ENCODE measurements at regions not wholly inside any gene's neighbourhood (a gene's known extent, or its start where the extent isn't known, plus 50 kb on each side); places are given as distances from the start of the nearest gene placed in this dataset.

DNA sequence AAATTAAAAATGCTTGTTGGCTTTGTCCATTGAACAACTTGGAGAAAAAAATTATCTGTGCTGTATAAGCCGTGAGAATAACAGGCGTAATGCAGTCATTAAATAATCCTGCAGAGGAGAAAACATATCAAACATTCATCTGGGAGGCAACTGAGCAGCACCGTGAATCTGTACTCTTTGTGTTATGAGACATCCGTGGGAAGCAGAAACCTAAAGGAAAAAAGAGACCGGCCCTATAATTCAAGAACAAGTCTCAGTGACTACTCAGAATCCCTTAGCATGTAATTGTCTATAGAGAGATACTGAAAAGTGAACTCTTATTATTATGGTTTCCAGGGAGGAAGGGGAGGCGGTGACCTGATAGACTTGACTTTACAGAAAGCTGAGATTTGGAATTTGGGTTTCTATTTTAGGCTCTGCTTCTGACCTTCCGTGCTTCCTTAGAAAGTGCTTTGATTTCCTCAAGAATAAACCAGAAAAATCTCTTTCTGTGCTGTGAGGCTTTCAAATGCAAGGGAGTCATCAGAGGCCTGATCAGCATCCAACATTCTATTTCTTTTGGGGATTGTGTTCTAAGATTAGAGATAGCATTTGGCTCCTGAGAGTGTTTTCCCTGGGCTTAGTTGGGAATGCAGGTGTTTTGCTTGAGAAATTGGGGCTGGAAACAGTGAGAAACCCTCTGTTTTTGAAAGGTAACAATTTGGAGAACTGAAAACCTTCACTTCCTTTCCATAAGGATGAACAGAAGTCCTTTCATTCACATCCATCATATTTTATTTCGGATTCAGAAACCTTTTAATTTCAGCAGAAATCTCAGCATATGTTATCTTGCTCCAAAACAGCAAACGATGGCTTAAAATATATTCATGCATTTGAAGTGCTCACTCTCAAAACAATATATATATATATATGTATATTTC, 296.7 kb downstream of the CSNK1G3 start:
- Mint-ChIP-seq H3K27ac (no peak overlapping the region), H3K9me3 (no peaks in the 10 kb centered on the region), H3K4me1 (no peaks in the 10 kb centered on the region), H3K36me3 (ENCODE audit: low read depth) (no peaks in the 10 kb centered on the region), H3K4me3 (no peak overlapping the region), H3K27me3 (no peaks in the 10 kb centered on the region)
- ChIA-PET POLR2A (no interaction called here), CTCF (no interaction called here)
- no peak for DNase-seq

- no peak overlapping the region for H3K4me3 Mint-ChIP-seq
- no peaks in the 10 kb centered on the region for H3K27me3 Mint-ChIP-seq
- no peak overlapping the region for H3K27ac Mint-ChIP-seq
- ChIA-PET CTCF (no interaction called here), POLR2A (no interaction called here)
- no peaks in the 10 kb centered on the region for H3K36me3 Mint-ChIP-seq (ENCODE audit: low read depth)
- no peaks in the 10 kb centered on the region for H3K4me1 Mint-ChIP-seq
- DNase-seq, result no peak
- no peaks in the 10 kb centered on the region for H3K9me3 Mint-ChIP-seq
These were observed 295.4 kb downstream of the CSNK1G3 start for GRCh38 chr5:123807177-123807945.

GRCh38 chr5:123806644-123807043, 294.7 kb downstream of the CSNK1G3 start:
- no peaks in the 10 kb centered on the region for H3K27me3 Mint-ChIP-seq
- H3K4me3 Mint-ChIP-seq, result no peak overlapping the region
- ChIA-PET POLR2A (no interaction called here), CTCF (no interaction called here)
- no peaks in the 10 kb centered on the region for H3K4me1 Mint-ChIP-seq
- DNase-seq, result no peak
- H3K27ac Mint-ChIP-seq, result no peak overlapping the region
- no peaks in the 10 kb centered on the region for H3K9me3 Mint-ChIP-seq
- H3K36me3 Mint-ChIP-seq (ENCODE audit: low read depth), result no peaks in the 10 kb centered on the region

DNA sequence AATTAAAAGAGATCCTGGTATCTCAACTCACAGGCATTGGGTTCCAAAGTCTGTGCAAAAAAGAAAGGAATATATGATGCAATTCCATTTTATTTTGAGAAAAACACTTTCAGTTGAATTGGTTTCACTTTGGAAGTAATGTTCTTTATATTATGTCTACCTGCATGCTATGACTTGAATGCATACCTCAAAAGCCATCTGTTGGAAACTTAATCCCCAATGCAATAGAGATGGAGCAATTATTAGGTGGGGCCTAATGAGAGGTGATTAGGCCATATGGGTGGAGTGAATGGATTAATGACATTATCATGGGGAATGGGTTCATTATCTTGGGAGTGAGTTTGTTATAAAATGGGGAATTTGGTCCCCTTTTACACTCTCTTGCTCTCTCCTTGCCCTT, 293.3 kb downstream of the CSNK1G3 start:
- no peak for DNase-seq
- Mint-ChIP-seq H3K4me1 (no peaks in the 10 kb centered on the region), H3K4me3 (no peak overlapping the region), H3K27ac (no peak overlapping the region), H3K9me3 (no peaks in the 10 kb centered on the region), H3K27me3 (no peaks in the 10 kb centered on the region), H3K36me3 (ENCODE audit: low read depth) (no peaks in the 10 kb centered on the region)
- ChIA-PET POLR2A (no interaction called here), CTCF (no interaction called here)

DNA sequence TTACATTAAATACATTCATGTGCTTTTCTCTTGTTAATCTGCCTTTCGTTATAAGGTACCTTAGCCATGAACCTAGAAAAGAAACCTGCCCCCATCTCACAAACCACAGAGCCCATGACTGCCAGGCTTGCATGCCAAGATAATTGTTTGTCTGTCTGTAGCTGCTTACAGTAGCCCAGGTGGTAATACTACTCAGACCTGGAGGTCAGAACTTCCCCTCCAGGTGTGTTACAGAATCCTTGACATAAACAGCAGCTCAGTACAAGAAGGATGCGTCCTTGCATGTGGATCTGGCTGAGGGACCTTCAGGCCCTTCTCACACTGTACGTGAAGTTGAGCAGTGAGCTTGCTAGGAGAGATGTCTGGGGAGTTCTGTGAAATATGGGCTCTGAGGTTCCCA, 291.4 kb downstream of the CSNK1G3 start:
- no peak for DNase-seq
- Mint-ChIP-seq H3K27ac (no peak overlapping the region), H3K27me3 (no peaks in the 10 kb centered on the region), H3K36me3 (ENCODE audit: low read depth) (no peaks in the 10 kb centered on the region), H3K4me1 (no peaks in the 10 kb centered on the region), H3K4me3 (no peak overlapping the region), H3K9me3 (no peaks in the 10 kb centered on the region)
- POLR2A ChIA-PET, result no interaction called here
- CTCF ChIA-PET, result no interaction called here

- H3K27me3 Mint-ChIP-seq, result no peaks in the 10 kb centered on the region
- ChIA-PET POLR2A (interaction anchor here (0.7 kb wide), 1 partner anchor 12 kb away, joined by 3 read pairs; no protein-coding TSS in a partner anchor), CTCF (no interaction called here)
- no peaks in the 10 kb centered on the region for H3K4me1 Mint-ChIP-seq
- no peak overlapping the region for H3K4me3 Mint-ChIP-seq
- H3K9me3 Mint-ChIP-seq, result no peaks in the 10 kb centered on the region
- DNase-seq, result no peak
- no peaks in the 10 kb centered on the region for H3K36me3 Mint-ChIP-seq (ENCODE audit: low read depth)
- no peak overlapping the region for H3K27ac Mint-ChIP-seq
These were observed 290.4 kb downstream of the CSNK1G3 start for GRCh38 chr5:123802298-123802951.

- H3K27me3 Mint-ChIP-seq, result no peaks in the 10 kb centered on the region
- DNase-seq, result no peak
- no peaks in the 10 kb centered on the region for H3K4me1 Mint-ChIP-seq
- no peak overlapping the region for H3K27ac Mint-ChIP-seq
- ChIA-PET POLR2A (no interaction called here), CTCF (no interaction called here)
- H3K4me3 Mint-ChIP-seq, result no peak overlapping the region
- no peaks in the 10 kb centered on the region for H3K9me3 Mint-ChIP-seq
- H3K36me3 Mint-ChIP-seq (ENCODE audit: low read depth), result no peaks in the 10 kb centered on the region
These were observed 288.7 kb downstream of the CSNK1G3 start for GRCh38 chr5:123800640-123801039.

DNA sequence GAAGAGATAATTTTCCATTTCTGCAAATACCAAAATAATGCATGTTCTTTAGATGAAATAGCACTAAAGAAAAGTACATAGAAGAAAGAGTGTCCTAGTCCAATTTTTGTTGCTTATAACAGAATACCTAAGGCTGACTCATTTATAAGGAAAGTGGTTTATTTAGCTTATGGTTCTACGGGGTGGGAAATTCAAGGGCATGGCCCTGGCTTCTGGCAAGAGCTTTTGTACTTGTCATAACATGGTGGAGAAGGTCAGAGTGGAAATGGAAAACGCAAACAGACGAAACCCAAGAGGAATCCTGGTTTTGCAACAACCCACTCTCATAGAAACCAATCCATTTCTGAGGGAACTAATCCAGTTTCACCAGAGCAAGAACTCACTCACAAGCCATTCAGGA, 283.7 kb downstream of the CSNK1G3 start:
- no peaks in the 10 kb centered on the region for H3K27me3 Mint-ChIP-seq
- H3K9me3 Mint-ChIP-seq, result no peaks in the 10 kb centered on the region
- no peak overlapping the region for H3K4me3 Mint-ChIP-seq
- ChIA-PET POLR2A (no interaction called here), CTCF (no interaction called here)
- H3K4me1 Mint-ChIP-seq, result no peaks in the 10 kb centered on the region
- H3K36me3 Mint-ChIP-seq (ENCODE audit: low read depth), result no peaks in the 10 kb centered on the region
- no peak for DNase-seq
- no peak overlapping the region for H3K27ac Mint-ChIP-seq

DNA sequence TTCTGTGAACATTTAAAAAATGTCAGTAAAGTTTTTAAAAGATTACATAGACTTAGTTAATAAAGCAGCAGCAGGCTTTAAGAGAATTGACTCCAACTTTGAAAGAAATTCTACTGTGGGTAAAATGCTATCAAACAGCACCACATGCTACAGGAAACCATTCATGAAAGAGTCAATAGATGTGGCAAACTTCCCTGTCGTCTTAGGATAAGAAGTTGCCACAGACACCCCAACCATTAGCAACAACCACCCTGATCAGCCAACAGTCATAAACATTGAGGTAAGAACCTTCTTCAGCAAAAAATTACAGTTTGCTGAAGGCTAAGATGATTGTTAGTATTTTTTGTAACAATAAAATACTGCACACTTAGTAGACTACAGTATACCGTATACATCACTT, 278.2 kb downstream of the CSNK1G3 start:
- Mint-ChIP-seq H3K27me3 (no peaks in the 10 kb centered on the region), H3K4me1 (no peaks in the 10 kb centered on the region), H3K36me3 (ENCODE audit: low read depth) (no peaks in the 10 kb centered on the region), H3K4me3 (no peak overlapping the region), H3K9me3 (no peaks in the 10 kb centered on the region), H3K27ac (no peak overlapping the region)
- ChIA-PET POLR2A (no interaction called here), CTCF (no interaction called here)
- DNase-seq, result no peak

DNA sequence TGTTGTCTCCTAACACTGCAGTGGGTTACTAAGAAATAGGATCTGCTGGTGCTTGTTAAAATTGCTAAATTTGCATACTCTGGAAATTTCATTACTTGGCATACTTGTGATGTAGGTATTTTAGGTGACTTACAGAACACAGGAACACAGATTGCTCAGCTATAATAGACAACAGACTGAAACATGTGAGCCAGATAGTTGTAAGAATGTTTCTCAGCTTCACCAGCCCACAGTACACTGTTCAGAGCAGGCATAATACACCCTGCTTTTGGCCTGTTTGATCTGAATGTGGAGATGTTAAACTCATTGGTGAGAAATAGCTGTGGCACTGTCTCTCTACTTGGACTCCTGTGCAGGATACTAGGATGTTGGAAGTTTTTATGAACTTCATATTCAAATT, 275.7 kb downstream of the CSNK1G3 start:
- DNase-seq, result no peak
- no peak overlapping the region for H3K4me3 Mint-ChIP-seq
- no peaks in the 10 kb centered on the region for H3K27me3 Mint-ChIP-seq
- ChIA-PET CTCF (no interaction called here), POLR2A (no interaction called here)
- H3K9me3 Mint-ChIP-seq, result no peaks in the 10 kb centered on the region
- H3K36me3 Mint-ChIP-seq (ENCODE audit: low read depth), result no peaks in the 10 kb centered on the region
- no peaks in the 10 kb centered on the region for H3K4me1 Mint-ChIP-seq
- H3K27ac Mint-ChIP-seq, result no peak overlapping the region

GRCh38 chr5:123787136-123787535, 275.2 kb downstream of the CSNK1G3 start:
- H3K27ac Mint-ChIP-seq, result no peak overlapping the region
- no peaks in the 10 kb centered on the region for H3K27me3 Mint-ChIP-seq
- H3K9me3 Mint-ChIP-seq, result no peaks in the 10 kb centered on the region
- DNase-seq, result no peak
- H3K4me3 Mint-ChIP-seq, result no peak overlapping the region
- H3K36me3 Mint-ChIP-seq (ENCODE audit: low read depth), result no peaks in the 10 kb centered on the region
- POLR2A ChIA-PET, result no interaction called here
- CTCF ChIA-PET, result no interaction called here
- no peaks in the 10 kb centered on the region for H3K4me1 Mint-ChIP-seq

DNA sequence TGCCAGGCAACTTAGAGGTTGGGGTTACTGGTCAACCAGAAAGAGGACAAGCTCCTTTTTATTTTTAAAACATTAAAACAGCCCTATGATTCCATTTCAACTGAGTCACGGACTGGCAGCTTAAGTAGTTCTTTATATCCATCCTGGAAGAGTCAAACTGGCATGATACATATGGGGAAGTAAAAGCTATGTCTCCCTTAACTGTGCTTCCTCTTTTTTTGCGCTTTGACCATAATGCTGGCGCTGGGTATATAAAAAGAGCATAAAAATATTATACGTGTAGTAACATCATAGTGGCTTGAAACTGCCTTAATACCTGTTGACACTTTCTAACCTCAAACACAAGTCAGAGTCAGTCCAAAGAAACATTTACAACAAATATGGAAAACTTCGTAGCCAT, 274.4 kb downstream of the CSNK1G3 start:
- H3K27ac Mint-ChIP-seq, result no peak overlapping the region
- no peaks in the 10 kb centered on the region for H3K4me1 Mint-ChIP-seq
- H3K36me3 Mint-ChIP-seq (ENCODE audit: low read depth), result no peaks in the 10 kb centered on the region
- no peak for DNase-seq
- ChIA-PET CTCF (interaction anchor here (0.6 kb wide), 1 partner anchor 79 kb away, joined by 6 read pairs; no protein-coding TSS in a partner anchor), POLR2A (no interaction called here)
- H3K9me3 Mint-ChIP-seq, result no peaks in the 10 kb centered on the region
- no peak overlapping the region for H3K4me3 Mint-ChIP-seq
- no peaks in the 10 kb centered on the region for H3K27me3 Mint-ChIP-seq
